GM12874 (cell line): ENCODE measurements at regions not wholly inside any gene's neighbourhood (a gene's known extent, or its start where the extent isn't known, plus 50 kb on each side); places are given as distances from the start of the nearest gene placed in this dataset.

Experiments
- TF ChIP-seq, protein P1 (sequence below): IDR thresholded peaks from 2 replicates; pipeline ENCODE4 v1.5.1; 2011; ENCODE audit warnings: low read depth, mild to moderate bottlenecking, control low read depth, low read length, moderate library complexity; ENCODE audit not compliant: insufficient read depth

DNA sequence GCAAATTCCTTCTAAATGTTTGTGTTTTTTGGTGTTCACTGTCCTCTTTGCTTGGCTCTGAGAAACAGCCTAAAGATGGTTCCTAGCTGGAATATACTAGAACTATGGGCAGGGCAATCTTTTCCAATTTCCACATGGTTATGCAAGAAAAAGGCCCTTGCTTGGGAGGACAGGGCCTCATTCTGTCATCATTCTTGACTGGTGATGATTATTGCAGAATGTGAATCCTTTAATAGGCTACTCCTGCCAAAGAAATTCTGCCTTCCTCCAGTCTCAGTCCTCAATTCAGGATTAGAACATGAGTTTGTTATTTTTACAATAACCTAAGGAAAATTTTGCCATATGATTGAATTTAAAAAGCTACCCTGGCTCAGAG is 218.7 kb downstream of the HNMT start:
- TF ChIP-seq, protein P1, sequence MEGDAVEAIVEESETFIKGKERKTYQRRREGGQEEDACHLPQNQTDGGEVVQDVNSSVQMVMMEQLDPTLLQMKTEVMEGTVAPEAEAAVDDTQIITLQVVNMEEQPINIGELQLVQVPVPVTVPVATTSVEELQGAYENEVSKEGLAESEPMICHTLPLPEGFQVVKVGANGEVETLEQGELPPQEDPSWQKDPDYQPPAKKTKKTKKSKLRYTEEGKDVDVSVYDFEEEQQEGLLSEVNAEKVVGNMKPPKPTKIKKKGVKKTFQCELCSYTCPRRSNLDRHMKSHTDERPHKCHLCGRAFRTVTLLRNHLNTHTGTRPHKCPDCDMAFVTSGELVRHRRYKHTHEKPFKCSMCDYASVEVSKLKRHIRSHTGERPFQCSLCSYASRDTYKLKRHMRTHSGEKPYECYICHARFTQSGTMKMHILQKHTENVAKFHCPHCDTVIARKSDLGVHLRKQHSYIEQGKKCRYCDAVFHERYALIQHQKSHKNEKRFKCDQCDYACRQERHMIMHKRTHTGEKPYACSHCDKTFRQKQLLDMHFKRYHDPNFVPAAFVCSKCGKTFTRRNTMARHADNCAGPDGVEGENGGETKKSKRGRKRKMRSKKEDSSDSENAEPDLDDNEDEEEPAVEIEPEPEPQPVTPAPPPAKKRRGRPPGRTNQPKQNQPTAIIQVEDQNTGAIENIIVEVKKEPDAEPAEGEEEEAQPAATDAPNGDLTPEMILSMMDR, result no peak

DNA sequence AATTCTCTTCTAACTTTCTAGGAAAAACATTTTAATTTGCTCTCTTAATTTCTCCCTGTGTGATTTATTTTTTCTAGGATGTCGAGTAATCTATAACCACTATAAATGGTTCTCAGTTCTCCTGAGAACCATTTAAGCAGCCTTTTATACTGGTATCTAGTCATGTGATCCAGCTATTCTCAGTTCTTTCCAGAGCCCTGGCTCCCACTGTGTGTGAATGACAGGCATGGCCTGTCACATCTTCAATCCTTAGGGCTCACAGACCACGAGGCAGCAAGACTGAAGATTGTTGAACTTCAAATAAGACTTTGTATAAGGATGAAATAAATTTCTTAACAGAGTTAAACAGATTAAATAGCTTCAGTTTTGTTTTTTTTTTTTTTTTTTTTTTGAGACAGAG is 219.4 kb downstream of the HNMT start:
- TF ChIP-seq, protein P1, result no peak

DNA sequence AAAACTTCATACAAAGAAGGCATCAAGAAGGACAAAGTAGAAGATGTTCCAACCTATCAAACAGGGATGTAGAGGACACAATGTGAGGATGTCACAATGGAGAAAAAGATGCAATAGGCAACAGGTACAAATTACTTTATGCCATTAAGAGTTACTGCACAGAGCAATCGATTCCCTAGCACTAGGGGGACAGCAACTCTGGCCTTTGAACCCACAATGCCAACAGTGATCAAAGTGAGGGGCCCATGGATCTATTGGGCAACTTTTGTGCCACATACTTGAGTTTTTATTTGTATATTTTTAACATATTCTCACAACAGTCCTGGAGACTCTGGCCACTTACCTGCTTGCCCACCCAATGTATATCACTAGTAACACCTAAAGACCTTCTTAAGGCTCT is 220.2 kb downstream of the HNMT start:
- TF ChIP-seq, protein P1, result no peak

DNA sequence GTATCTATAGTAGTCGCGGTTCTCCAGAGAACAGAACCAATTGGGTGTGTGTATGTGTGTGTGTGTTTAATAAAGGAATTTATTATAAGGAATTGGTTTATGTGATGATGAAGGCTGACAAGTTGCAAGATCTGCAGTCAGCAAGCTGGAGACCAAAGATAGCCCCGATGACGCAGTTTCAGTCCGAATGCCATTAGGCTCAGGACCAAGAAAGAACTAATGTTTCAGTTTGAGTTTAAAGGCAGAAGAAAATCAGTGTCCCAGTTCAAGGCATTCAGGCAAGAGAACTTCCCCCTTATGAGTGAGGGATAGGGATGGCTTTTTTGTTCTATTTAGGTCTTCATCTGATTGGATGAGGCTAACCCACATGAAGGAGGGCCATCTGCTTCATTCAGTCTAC is 221.6 kb downstream of the HNMT start:
- TF ChIP-seq, protein P1, result no peak

DNA sequence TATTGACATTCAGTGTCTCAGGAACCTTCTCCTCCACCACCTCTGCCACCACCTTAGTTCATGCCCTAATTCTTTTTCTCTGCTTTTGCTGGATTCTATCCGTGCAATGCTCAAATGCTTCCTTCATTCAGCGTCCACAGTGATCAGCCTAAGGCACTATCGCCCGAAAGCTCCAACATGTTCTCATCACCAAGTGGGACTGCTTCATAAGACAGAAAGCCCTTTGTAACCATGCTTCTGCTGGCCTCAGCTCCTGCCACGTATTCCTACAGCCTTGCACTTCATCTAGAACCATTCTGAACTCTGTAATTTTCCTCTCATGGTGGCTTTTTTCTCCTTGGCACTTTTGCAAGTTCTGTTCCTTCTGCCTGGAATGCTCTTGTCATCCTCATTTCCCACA is 222.9 kb downstream of the HNMT start:
- TF ChIP-seq, protein P1, result no peak

DNA sequence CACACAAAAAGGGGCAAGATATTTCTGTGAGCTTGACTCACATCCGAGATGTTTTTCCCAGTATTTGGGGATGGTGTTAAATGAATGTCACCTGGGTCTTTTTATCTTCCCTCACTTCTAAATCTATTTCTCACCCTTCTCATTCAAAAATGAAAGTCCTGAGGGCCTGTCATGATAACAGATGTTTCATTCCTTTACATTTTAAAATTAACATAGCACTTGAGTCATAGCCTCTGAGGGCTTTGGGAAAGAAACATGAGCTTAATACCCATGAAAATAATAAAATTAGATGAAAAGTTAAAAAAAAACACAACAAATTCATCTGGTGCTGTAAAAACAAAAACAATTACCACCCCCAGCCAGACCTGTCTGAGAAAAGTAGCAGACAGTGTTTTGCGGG is 226.7 kb downstream of the HNMT start:
- TF ChIP-seq, protein P1, result no peak

DNA sequence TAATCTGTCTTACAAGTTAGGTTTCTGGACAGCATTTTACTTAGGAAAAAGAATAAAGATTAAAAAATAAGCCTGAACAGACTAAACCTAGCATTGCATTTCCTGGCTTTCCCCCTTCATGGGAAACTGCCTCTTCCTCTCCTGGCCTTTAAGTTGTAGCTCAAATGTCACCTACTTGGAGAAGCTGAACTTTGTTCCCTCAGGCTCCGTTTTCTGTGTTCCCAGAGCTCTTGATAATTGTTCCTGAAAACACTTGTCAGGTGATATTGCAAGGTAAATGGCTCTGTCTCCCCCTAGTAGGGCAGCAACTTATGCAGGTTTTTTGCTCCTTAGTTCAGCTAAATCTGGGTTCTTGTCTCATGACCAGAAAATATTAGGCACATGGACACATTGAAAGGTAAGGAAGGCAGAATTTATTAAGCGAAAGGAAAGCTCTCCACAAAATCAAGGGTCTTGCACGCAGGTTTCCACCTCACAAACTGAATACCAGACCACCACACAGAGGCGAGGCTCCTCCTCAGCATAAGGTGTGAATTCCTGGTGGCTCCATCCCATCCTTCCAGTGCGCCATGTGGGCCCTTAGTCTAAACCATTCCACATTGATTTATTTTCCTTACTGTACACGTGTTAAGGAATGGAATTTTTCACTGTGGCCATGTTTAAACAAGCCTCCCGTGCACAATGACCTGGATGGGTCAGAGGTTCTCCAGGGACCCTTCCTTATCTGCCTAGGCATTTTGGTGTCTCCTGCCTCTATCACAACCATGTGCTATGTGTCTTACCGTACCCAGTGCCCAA is 229.3 kb downstream of the HNMT start:
- TF ChIP-seq, protein P1, result no peak
